Upper lobe of left lung (tissue), 6 donors: ENCODE measurements at regions not wholly inside any gene's neighbourhood (a gene's known extent, or its start where the extent isn't known, plus 50 kb on each side); places are given as distances from the start of the nearest gene placed in this dataset.

Experiments used
- ATAC-seq, 2 donors: fragments of 200-7000 bp; cut with Tn5 transposase; one replicate each; pipeline ENCODE4 v1.9.1; 2022; ENCODE audit warnings: mild to moderate bottlenecking in 2 of 2, moderate library complexity in 2 of 2; ENCODE audit not compliant: low FRiP score in 2 of 2
- DNase-seq, 2 donors: peaks; one replicate each; pipeline ENCODE4 v3.0.0-alpha.2; 2019 to 2020
- H3K27ac ChIP-seq, 4 donors: fragments of 200-600 bp; sonication (generic); one replicate each; pipeline ENCODE4 v1.5.1; 2016 to 2019
- H3K27me3 ChIP-seq, 4 donors: fragments of 200-600 bp; sonication (generic); one replicate each; pipeline ENCODE4 v1.5.1; 2017 to 2019
- H3K36me3 ChIP-seq, 4 donors: fragments of 200-600 bp; sonication (generic); one replicate each; pipeline ENCODE4 v1.5.1; 2016 to 2019
- H3K4me1 ChIP-seq, 4 donors: fragments of 200-600 bp; sonication (generic); one replicate each; pipeline ENCODE4 v1.5.1; 2018 to 2019
- H3K4me3 ChIP-seq, 4 donors: fragments of 200-600 bp; sonication (generic); one replicate each; pipeline ENCODE4 v1.5.1; 2017 to 2019; ENCODE audit warnings: mild to moderate bottlenecking in 2 of 4, moderate library complexity in 1 of 4
- H3K9me3 ChIP-seq, 4 donors: fragments of 200-600 bp; sonication (generic); one replicate each; pipeline ENCODE4 v1.5.1; 2018 to 2019
- CTCF ChIP-seq, 6 experiments: fragments of 450-650 bp in 4 of 6; fragments of 200-600 bp in 2 of 6; sonication (generic) in 2 of 6; IDR thresholded peaks; one replicate each; pipeline ENCODE4 v1.5.1; 2016 to 2019; ENCODE audit warnings: antibody characterized with exemption in 6 of 6
- EP300 ChIP-seq, 4 donors: sonication (generic); formaldehyde crosslinking; IDR thresholded peaks; one replicate each; pipeline ENCODE4 v1.5.1; 2017; ENCODE audit warnings: antibody characterized with exemption in 4 of 4, control low read depth in 2 of 4
- POLR2A ChIP-seq, 4 donors: fragments of 450-650 bp; IDR thresholded peaks; one replicate each; pipeline ENCODE4 v1.5.1; 2016 to 2017; ENCODE audit warnings: antibody characterized with exemption in 4 of 4, mild to moderate bottlenecking in 2 of 4
- POLR2AphosphoS5 ChIP-seq, 2 donors: sonication (generic); formaldehyde crosslinking; IDR thresholded peaks; one replicate each; pipeline ENCODE4 v1.5.1; 2017; ENCODE audit warnings: antibody characterized with exemption in 2 of 2
- whole genome bisulfite sequencing, 2 donors: methylation state at CpG; one replicate each; pipeline ENCODE4 v1.1.5; 2017 to 2018; 5-methylcytosine and 5-hydroxymethylcytosine counted together
- donor health status: DM: no; HTN: no; CAD: no; lungs with moderate emphysema.
- donor health status: DM: no; HTN: yes; CAD: no; lungs with severe emphysema.

GRCh38 chr2:8451273-8451672 is 230.6 kb upstream of the ID2 start:
- WGBS, 2 donors = 89 to 90% methylated on average over 5 of the region's 5 CpGs
- H3K4me1 ChIP-seq = peaks cover 0 to 7% (median 6%) of the 10 kb centered on the region in 4 donors
- no peak for TF ChIP-seq POLR2A (IDR thresholded peaks at IDR 0.05)
- TF ChIP-seq CTCF (IDR thresholded peaks at IDR 0.05) = no peak
- TF ChIP-seq POLR2AphosphoS5 (IDR thresholded peaks at IDR 0.05) = no peak
- no peak for TF ChIP-seq EP300 (IDR thresholded peaks at IDR 0.05)
- H3K4me3 ChIP-seq = no peak overlapping the region
- H3K9me3 ChIP-seq = no peaks in the 10 kb centered on the region
- DNase-seq = no peak
- no peaks in the 10 kb centered on the region for H3K36me3 ChIP-seq
- no peak overlapping the region for H3K27ac ChIP-seq
- no peak for ATAC-seq
- H3K27me3 ChIP-seq = no peaks in the 10 kb centered on the region

GRCh38 chr2:8452296-8452695 is 229.6 kb upstream of the ID2 start:
- ATAC-seq (no peak), DNase-seq (no peak)
- no peak for TF ChIP-seq POLR2A (IDR thresholded peaks at IDR 0.05)
- TF ChIP-seq EP300 (IDR thresholded peaks at IDR 0.05) = no peak
- Histone ChIP-seq H3K27me3 (no peaks in the 10 kb centered on the region), H3K36me3 (no peaks in the 10 kb centered on the region), H3K9me3 (no peaks in the 10 kb centered on the region), H3K4me1 (peaks cover 6 to 16% (median 15%) of the 10 kb centered on the region in 4 donors), H3K4me3 (no peak overlapping the region), H3K27ac (no peak overlapping the region)
- 76 to 100% methylated on average over 2 to 5 of the region's 5 CpGs for WGBS, 2 donors

DNA sequence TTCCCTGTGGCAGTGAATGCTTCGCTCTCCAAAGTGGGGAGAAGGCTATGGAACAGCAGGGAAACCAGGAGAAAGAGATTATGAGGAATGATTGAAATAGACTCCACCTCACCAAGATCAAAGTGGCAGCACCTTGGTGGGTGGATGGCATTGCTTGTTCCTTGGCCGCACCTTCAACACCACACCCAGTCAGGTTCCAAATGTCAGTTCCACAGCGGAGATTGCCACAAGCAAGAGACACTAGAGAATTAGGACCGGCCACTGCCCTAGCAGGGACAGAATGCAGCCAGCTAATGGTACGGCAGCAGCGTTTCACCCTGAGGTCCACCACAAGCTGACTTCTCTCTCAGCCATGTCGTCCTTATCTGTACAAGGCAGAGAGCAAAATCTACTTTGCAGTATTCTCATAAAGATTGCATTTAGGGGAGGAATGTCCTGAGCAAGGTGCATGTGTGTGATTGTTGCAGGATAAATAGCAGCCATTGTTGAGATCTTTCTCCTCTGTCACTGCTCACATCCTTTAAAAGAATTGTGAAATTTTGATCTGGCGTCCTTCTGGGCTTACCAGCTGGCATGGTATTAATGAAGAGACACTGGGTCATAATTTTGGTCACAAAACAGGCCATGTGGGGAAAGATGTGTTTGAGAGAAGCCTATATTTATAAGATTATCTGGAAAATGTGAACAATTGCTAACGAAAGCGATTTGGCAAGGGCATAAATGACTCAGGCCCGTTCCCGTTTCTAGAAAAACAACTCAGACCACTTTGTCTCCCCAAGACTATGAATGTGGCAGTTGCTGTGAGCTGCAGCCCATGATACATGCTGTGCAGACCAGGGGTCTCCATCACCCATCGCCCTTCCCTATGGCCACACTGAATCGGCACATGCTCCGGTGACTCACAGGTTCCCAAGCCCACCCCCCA is 228.6 kb upstream of the ID2 start:
- H3K4me3 ChIP-seq = no peak overlapping the region
- H3K4me1 ChIP-seq = peaks cover 13 to 23% (median 19%) of the 10 kb centered on the region in 4 donors
- TF ChIP-seq EP300 (IDR thresholded peaks at IDR 0.05) (no peak), POLR2AphosphoS5 (IDR thresholded peaks at IDR 0.05) (no peak), CTCF (IDR thresholded peaks at IDR 0.05) (no peak), POLR2A (IDR thresholded peaks at IDR 0.05) (no peak)
- no peaks in the 10 kb centered on the region for H3K36me3 ChIP-seq
- H3K27me3 ChIP-seq = no peaks in the 10 kb centered on the region
- ATAC-seq (no peak), DNase-seq (no peak)
- H3K9me3 ChIP-seq = no peaks in the 10 kb centered on the region
- 85 to 90% methylated on average over 12 to 15 of the region's 15 CpGs for WGBS, 2 donors
- H3K27ac ChIP-seq = no peak overlapping the region

DNA sequence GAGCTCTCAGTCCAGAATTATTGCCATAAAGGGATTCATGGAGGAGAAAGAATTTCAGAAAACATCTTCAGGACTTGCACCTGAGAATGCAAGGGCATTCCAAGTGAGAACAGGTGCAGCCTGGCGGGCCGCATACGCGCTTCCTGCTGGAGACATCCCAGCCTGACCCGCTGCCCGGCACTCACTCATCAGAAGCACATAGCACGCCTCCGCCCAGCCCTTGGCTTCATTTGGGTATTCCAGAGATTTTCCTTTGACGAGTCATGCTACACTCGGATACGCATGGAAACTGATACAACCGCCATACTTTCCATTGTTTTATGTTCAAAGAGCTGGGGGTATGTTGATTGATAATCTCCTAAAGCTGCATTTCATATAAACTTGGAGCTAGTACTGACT is 228.0 kb upstream of the ID2 start:
- H3K9me3 ChIP-seq = no peaks in the 10 kb centered on the region
- no peaks in the 10 kb centered on the region for H3K36me3 ChIP-seq
- H3K4me1 ChIP-seq = peaks cover 13 to 23% (median 19%) of the 10 kb centered on the region in 4 donors
- ATAC-seq (no peak), DNase-seq (no peak)
- H3K4me3 ChIP-seq = no peak overlapping the region
- H3K27ac ChIP-seq = no peak overlapping the region
- TF ChIP-seq POLR2AphosphoS5 (IDR thresholded peaks at IDR 0.05) (no peak), EP300 (IDR thresholded peaks at IDR 0.05) (no peak), POLR2A (IDR thresholded peaks at IDR 0.05) (no peak), CTCF (IDR thresholded peaks at IDR 0.05) (no peak)
- WGBS, 2 donors = 77 to 80% methylated on average over 12 of the region's 12 CpGs
- no peaks in the 10 kb centered on the region for H3K27me3 ChIP-seq

GRCh38 chr2:8454797-8455196 is 227.1 kb upstream of the ID2 start:
- H3K27me3 ChIP-seq = no peaks in the 10 kb centered on the region
- no peak overlapping the region for H3K27ac ChIP-seq
- H3K9me3 ChIP-seq = no peaks in the 10 kb centered on the region
- 86 to 87% methylated on average over 6 of the region's 6 CpGs for WGBS, 2 donors
- no peak overlapping the region for H3K4me3 ChIP-seq
- H3K36me3 ChIP-seq = no peaks in the 10 kb centered on the region
- peaks cover 13 to 23% (median 19%) of the 10 kb centered on the region in 4 donors for H3K4me1 ChIP-seq
- TF ChIP-seq POLR2A (IDR thresholded peaks at IDR 0.05) (no peak), CTCF (IDR thresholded peaks at IDR 0.05) (no peak)
- DNase-seq (no peak), ATAC-seq (no peak)
